Left ventricle myocardium inferior (tissue), 1 donor: ENCODE measurements at regions not wholly inside any gene's neighbourhood (a gene's known extent, or its start where the extent isn't known, plus 50 kb on each side); places are given as distances from the start of the nearest gene placed in this dataset.

Source experiments
- DNase-seq: peaks from one replicate; pipeline ENCODE4 v3.0.0-alpha.2; 2020
- H3K27ac ChIP-seq: fragments of 200-600 bp; replicated peaks from 2 replicates; pipeline ENCODE4 v1.8.0; 2021
- H3K27me3 ChIP-seq: fragments of 200-600 bp; 2 replicates; pipeline ENCODE4 v1.8.0; 2021; ENCODE audit warnings: low read depth
- H3K36me3 ChIP-seq: fragments of 200-600 bp; 2 replicates; pipeline ENCODE4 v1.8.0; 2021
- H3K4me1 ChIP-seq: fragments of 200-600 bp; 2 replicates; pipeline ENCODE4 v1.8.0; 2021
- H3K4me3 ChIP-seq: fragments of 200-600 bp; 2 replicates; pipeline ENCODE4 v1.8.0; 2021; ENCODE audit warnings: mild to moderate bottlenecking, moderate library complexity
- H3K9me3 ChIP-seq: fragments of 200-600 bp; replicated peaks from 2 replicates; pipeline ENCODE4 v1.8.0; 2021
- CTCF ChIP-seq: fragments of 200-600 bp; IDR thresholded peaks from 2 replicates; pipeline ENCODE4 v1.8.0; 2021; ENCODE audit warnings: antibody characterized with exemption, mild to moderate bottlenecking, borderline replicate concordance
- intact Hi-C: fragments of 100-400 bp; cut with micrococcal nuclease; formaldehyde crosslinking; loops from one replicate; pipeline ENCODE4 v1.11.0; 2022
- donor health status: DM: no; HTN: yes; CAD: no; lungs with severe emphysema.

DNA sequence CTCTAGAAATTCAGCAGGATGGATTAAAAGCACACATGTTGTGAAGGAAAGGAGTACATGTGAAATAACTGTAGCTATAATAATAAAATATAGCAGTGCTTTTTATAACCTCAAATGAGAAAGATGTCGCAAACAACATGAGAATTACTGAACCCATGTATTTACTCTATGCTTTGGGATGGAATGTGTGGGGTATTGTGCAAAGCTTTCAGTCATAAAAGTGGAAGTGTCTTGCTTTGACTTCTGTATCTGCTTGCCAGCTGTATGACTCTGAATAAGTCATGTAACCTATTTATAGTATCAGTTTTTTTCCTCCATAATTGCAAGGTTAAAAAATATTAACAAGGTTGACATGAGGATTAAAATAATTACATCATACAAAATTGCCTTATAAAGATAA, 519.3 kb upstream of the CADM2 start:
- intact Hi-C loops: no loop called here
- H3K4me3 ChIP-seq: no peak overlapping the region
- no peak for TF ChIP-seq CTCF

DNA sequence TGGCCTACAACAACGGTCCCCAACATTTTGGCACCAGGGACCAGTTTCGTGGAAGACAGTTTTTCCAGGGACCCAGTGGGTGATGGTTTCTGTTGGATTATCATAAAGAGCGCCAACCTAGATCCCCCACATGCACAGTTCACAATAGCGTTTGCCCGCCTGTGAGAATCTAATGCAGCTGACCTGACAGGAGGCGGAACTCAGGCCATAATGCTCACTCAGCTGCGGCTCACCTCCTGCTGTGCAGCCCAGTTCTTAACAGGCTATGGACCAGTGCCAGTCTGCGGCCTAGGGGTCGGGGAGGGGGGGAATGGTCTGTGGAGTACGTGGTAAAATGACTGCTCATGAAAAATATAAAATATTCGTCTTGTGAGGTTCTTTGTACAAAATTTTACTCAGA, 518.5 kb upstream of the CADM2 start:
- no peak overlapping the region for H3K4me3 ChIP-seq
- no peak for TF ChIP-seq CTCF
- H3K9me3 ChIP-seq: no peaks in the 10 kb centered on the region
- no peaks in the 10 kb centered on the region for H3K27me3 ChIP-seq
- no peak for DNase-seq
- no peak overlapping the region for H3K27ac ChIP-seq
- no peaks in the 10 kb centered on the region for H3K4me1 ChIP-seq
- intact Hi-C loops: no loop called here
- no peaks in the 10 kb centered on the region for H3K36me3 ChIP-seq

More for the DNA sequence above, 519.3 kb upstream of the CADM2 start:
- Histone ChIP-seq H3K4me1 (no peaks in the 10 kb centered on the region), H3K9me3 (no peaks in the 10 kb centered on the region), H3K27ac (no peak overlapping the region), H3K27me3 (no peaks in the 10 kb centered on the region), H3K36me3 (no peaks in the 10 kb centered on the region)
- DNase-seq: no peak

- no peaks in the 10 kb centered on the region for H3K9me3 ChIP-seq
- no peak for DNase-seq
- H3K36me3 ChIP-seq: no peaks in the 10 kb centered on the region
- H3K27me3 ChIP-seq: no peaks in the 10 kb centered on the region
- TF ChIP-seq CTCF: no peak
- no peak overlapping the region for H3K4me3 ChIP-seq
- intact Hi-C loops: no loop called here
- no peak overlapping the region for H3K27ac ChIP-seq
- H3K4me1 ChIP-seq: no peaks in the 10 kb centered on the region
Observed at GRCh38 chr3:84442533-84442932, 516.3 kb upstream of the CADM2 start.

DNA sequence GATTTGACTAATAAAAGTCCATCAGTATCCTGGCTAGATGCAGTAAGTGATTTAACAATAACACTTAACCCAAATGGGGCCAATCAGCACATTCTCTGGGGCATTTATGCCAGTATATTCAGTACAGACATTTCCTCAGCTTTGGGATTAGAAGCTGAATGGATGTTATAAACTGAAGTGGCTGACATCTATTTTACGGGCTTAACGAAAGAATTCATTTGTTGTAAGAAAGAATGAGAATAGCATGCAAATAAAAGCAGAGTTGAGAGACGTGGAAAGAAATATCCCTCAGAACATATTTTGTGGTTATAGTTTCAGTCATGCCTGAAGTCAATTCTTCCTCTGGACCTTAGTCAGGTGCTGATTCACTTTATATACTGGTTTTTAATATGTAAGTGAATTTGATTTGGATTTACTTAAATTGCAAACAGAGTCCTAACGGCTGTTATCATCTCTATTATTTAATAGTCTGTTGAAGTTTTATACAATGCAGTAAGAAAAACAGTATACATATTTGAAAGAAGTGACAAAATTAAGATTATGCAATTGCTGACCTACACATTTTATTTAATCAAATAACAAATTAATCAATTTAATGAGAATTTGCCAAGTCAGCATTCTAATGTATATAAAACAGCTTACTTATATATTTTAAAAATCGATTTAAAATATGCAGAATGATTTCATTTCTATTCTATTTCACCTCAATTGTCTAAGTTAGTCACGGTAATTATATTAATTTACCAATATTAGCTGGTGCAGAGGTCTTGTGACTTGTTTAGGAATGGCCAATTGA, 513.9 kb upstream of the CADM2 start:
- no peaks in the 10 kb centered on the region for H3K27me3 ChIP-seq
- intact Hi-C loops: no loop called here
- H3K36me3 ChIP-seq: no peaks in the 10 kb centered on the region
- H3K4me3 ChIP-seq: no peak overlapping the region
- no peak for TF ChIP-seq CTCF
- no peak overlapping the region for H3K27ac ChIP-seq
- DNase-seq: no peak
- H3K4me1 ChIP-seq: no peaks in the 10 kb centered on the region
- H3K9me3 ChIP-seq: no peaks in the 10 kb centered on the region

DNA sequence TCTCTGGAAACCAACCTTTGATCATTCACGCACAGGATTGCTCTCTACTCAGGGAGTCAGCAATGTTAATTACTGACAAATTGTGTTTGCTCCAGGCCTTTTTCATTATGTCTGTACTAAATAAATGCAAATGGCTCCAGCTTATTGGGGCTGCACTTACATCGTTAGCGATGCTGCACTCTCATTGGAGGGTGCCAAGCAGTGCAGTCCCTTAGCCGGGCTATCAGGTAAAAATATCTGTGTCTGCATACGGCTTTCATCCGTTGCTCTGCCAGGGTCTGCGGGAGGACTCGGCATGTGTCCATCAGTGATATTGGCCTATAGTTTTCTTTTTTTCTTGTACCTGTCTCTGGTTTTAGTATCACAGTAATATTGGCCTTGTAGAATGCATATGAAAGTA, 471.5 kb upstream of the CADM2 start:
- intact Hi-C loops: no loop called here
- H3K9me3 ChIP-seq: peaks cover 59% of the 10 kb centered on the region
- H3K27ac ChIP-seq: no peak overlapping the region
- DNase-seq: no peak
- no peak overlapping the region for H3K4me3 ChIP-seq
- no peaks in the 10 kb centered on the region for H3K27me3 ChIP-seq
- H3K36me3 ChIP-seq: no peaks in the 10 kb centered on the region
- H3K4me1 ChIP-seq: no peaks in the 10 kb centered on the region
- TF ChIP-seq CTCF: no peak
